Caco-2 (cell line): ENCODE measurements at regions not wholly inside any gene's neighbourhood (a gene's known extent, or its start where the extent isn't known, plus 50 kb on each side); places are given as distances from the start of the nearest gene placed in this dataset.

ENCODE experiments used
- BruUV-seq: library from RNA; stranded (reverse); fragments of 400-500 nt; replicated peaks from 2 replicates; lab custom pipeline; 2021; lab: Mats Ljungman, UMichigan
- CTCF ChIA-PET: fragments of 300-600 bp; sonication (Branson Sonifier 250); formaldehyde crosslinking; loops from one replicate; lab custom pipeline; 2022; ENCODE audit warnings: antibody characterized with exemption; lab: Charles Lee
- POLR2A ChIA-PET: fragments of 300-600 bp; sonication (Branson Sonifier 250); formaldehyde crosslinking; loops from one replicate; lab custom pipeline; 2022; ENCODE audit warnings: antibody characterized with exemption; lab: Charles Lee
- DNase-seq, 2 experiments: peaks; one replicate each; pipeline versions ENCODE4 v3.0.0 to v3.0.0-alpha.2; 2020 to 2022
- H3K27me3 ChIP-seq: replicated peaks from 2 replicates; pipeline ENCODE4 v1.6.0; 2011; ENCODE audit warnings: low read length; ENCODE audit not compliant: control insufficient read depth, insufficient read depth
- H3K36me3 ChIP-seq: 2 replicates; pipeline ENCODE4 v1.5.1; 2011; ENCODE audit warnings: low read length; ENCODE audit not compliant: control insufficient read depth, insufficient read depth
- H3K4me1 ChIP-seq: fragments of 250-450 bp; sonication (Bioruptor Pico); 2 replicates; pipeline ENCODE4 v1.5.1; 2020; ENCODE audit warnings: mild to moderate bottlenecking
- H3K4me3 ChIP-seq: 2 replicates; pipeline ENCODE4 v1.5.1; 2011; ENCODE audit warnings: low read depth, mild to moderate bottlenecking, control low read depth, low read length
- H3K9me3 ChIP-seq: fragments of 250-450 bp; sonication (Bioruptor Pico); 2 replicates; pipeline ENCODE4 v1.5.1; 2020; ENCODE audit warnings: mild to moderate bottlenecking, moderate library complexity
- H3K27ac Mint-ChIP-seq: one replicate; pipeline ENCODE4 v1.8.0; 2022; ENCODE audit warnings: mixed read lengths; ENCODE audit not compliant: unreplicated experiment
- H3K27me3 Mint-ChIP-seq: one replicate; pipeline ENCODE4 v1.8.0; 2022; ENCODE audit warnings: mixed read lengths; ENCODE audit not compliant: insufficient read depth, unreplicated experiment
- H3K36me3 Mint-ChIP-seq: one replicate; pipeline ENCODE4 v1.8.0; 2022; ENCODE audit warnings: mild to moderate bottlenecking, mixed read lengths; ENCODE audit not compliant: insufficient read depth, unreplicated experiment
- H3K4me1 Mint-ChIP-seq: one replicate; pipeline ENCODE4 v1.8.0; 2022; ENCODE audit warnings: low read depth, mixed read lengths; ENCODE audit not compliant: unreplicated experiment
- H3K4me3 Mint-ChIP-seq: one replicate; pipeline ENCODE4 v1.8.0; 2022; ENCODE audit warnings: mild to moderate bottlenecking, moderate library complexity, mixed read lengths; ENCODE audit not compliant: unreplicated experiment
- H3K9me3 Mint-ChIP-seq: one replicate; pipeline ENCODE4 v1.8.0; 2022; ENCODE audit warnings: mixed read lengths; ENCODE audit not compliant: unreplicated experiment
- intact Hi-C: fragments of 100-400 bp; cut with micrococcal nuclease; formaldehyde crosslinking; loops from one replicate; pipeline ENCODE4 v1.10.0; 2022; ENCODE audit not compliant: unreplicated experiment
- TF ChIP-seq, protein P1 (sequence below), 2 experiments: fragments of 200-600 bp in 1 of 2; IDR thresholded peaks; 1 replicate in 1 of 2; 2 replicates in 1 of 2; pipeline versions ENCODE4 v1.5.1 to v1.8.0; 2011 to 2022; ENCODE audit warnings: antibody characterized with exemption in 1 of 2, control low read depth in 1 of 2, inconsistent platforms in 1 of 2, low read depth in 1 of 2, low read length in 1 of 2, mild to moderate bottlenecking in 1 of 2, moderate library complexity in 1 of 2; ENCODE audit not compliant: insufficient read depth in 1 of 2, severe bottlenecking in 1 of 2, unreplicated experiment in 1 of 2

DNA sequence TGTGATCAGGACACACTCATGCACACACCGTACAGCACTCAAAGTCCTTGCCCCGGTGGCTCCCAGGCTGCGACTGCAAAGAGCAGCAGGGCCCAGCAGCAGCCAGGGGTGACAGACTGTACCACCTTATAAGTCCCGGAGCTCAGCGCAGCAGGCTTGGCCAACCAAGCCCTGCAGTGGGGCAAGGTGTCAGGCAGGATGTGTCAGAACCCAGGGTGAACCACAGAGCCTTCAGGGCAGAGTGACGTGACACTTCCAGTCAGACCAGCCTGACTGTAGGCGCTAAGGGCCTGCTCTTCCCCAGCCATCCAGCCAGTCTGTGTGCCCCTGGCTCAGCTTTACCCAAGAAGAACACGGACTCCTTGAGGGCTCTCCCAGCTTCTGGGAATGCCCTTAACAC lies 204.1 kb downstream of the COPRS start:
- intact Hi-C loops, result no loop called here
- TF ChIP-seq, protein P1, sequence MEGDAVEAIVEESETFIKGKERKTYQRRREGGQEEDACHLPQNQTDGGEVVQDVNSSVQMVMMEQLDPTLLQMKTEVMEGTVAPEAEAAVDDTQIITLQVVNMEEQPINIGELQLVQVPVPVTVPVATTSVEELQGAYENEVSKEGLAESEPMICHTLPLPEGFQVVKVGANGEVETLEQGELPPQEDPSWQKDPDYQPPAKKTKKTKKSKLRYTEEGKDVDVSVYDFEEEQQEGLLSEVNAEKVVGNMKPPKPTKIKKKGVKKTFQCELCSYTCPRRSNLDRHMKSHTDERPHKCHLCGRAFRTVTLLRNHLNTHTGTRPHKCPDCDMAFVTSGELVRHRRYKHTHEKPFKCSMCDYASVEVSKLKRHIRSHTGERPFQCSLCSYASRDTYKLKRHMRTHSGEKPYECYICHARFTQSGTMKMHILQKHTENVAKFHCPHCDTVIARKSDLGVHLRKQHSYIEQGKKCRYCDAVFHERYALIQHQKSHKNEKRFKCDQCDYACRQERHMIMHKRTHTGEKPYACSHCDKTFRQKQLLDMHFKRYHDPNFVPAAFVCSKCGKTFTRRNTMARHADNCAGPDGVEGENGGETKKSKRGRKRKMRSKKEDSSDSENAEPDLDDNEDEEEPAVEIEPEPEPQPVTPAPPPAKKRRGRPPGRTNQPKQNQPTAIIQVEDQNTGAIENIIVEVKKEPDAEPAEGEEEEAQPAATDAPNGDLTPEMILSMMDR (IDR thresholded peaks at IDR 0.05; ENCODE audit: insufficient read depth in 1 of 2, low read depth in 1 of 2, low read length in 1 of 2, severe bottlenecking in 1 of 2, unreplicated experiment in 1 of 2), result no peak
- POLR2A ChIA-PET, result no interaction called here
- Histone ChIP-seq H3K4me1 (no peaks in the 10 kb centered on the region), H3K9me3 (no peaks in the 10 kb centered on the region), H3K36me3 (no peaks in the 10 kb centered on the region), H3K27me3 (no peaks in the 10 kb centered on the region), H3K4me3 (no peak overlapping the region)
- Mint-ChIP-seq H3K36me3 (no peaks in the 10 kb centered on the region), H3K27me3 (peaks cover 10% of the 10 kb centered on the region), H3K27ac (no peak overlapping the region), H3K4me1 (no peaks in the 10 kb centered on the region), H3K9me3 (peaks cover 9% of the 10 kb centered on the region), H3K4me3 (no peak overlapping the region)
- CTCF ChIA-PET, result no interaction called here
- DNase-seq, result no peak
- no TSS peak for BruUV-seq

DNA sequence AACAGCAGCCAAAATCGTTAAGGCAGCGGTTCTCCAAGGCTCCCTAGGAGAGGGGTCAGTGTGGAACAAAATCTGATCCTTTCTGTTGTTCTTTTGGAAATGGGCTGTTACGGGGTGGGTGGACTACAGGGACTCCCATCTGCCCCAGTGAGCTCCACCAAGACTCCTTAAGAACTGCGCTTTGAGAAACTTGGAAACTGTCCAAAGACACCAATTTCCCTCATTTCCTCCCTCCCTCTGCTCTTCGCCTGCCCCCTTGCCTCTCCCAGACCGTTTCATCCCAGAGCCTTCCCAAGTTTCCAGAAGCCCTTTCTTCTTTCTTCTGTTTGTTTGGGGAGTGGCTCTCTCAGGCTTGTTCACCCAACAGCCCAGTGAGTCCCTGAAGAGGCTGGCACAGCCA lies 205.4 kb downstream of the COPRS start:
- H3K27ac Mint-ChIP-seq, result no peak overlapping the region
- H3K4me1 Mint-ChIP-seq, result no peaks in the 10 kb centered on the region
- intact Hi-C loops, result no loop called here
- POLR2A ChIA-PET, result no interaction called here
- Histone ChIP-seq H3K4me1 (no peaks in the 10 kb centered on the region), H3K9me3 (no peaks in the 10 kb centered on the region), H3K4me3 (no peak overlapping the region), H3K36me3 (no peaks in the 10 kb centered on the region), H3K27me3 (no peaks in the 10 kb centered on the region)
- BruUV-seq, result no TSS peak
- peaks cover 9% of the 10 kb centered on the region for H3K9me3 Mint-ChIP-seq
- no peak for DNase-seq
- TF ChIP-seq, protein P1 (IDR thresholded peaks at IDR 0.05; ENCODE audit: insufficient read depth in 1 of 2, low read depth in 1 of 2, low read length in 1 of 2, severe bottlenecking in 1 of 2, unreplicated experiment in 1 of 2), result no peak
- H3K36me3 Mint-ChIP-seq, result no peaks in the 10 kb centered on the region
- peaks cover 7% of the 10 kb centered on the region for H3K27me3 Mint-ChIP-seq
- H3K4me3 Mint-ChIP-seq, result no peak overlapping the region
- CTCF ChIA-PET, result no interaction called here

DNA sequence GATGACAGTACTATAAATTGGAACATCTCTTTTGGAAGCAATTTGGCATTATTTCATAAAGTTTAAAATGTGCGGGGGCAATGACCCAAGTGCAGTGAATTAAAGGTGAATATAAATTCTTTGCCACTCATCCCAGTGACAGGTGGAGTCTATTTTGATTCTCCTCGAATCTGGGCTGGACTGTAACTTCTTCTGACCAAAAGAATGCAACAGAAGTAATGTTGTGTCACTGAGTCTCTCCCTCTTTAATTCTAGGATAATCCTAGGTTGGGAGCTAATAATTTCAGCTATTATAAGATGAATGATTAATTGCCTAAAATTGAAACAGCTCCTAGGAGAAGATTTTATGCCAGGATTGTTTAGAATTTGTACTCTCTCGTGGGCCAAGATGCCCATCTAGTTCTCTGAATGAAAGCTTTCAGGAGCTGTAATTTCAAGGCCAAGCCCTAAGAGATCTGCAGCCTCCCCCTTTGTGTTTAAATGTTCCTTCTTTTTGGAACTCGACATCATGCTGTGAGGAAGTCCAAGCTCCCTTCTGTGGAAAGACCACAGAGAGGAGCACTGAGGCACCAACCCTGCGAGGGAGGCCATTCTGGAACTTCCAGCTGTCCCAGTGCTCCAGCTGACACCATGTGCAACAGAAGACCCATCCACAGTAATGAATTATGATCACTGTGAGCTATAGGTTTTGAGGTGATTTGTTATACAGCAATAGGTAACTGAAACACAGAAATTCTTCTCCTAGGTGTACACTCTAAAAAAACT lies 208.1 kb downstream of the COPRS start:
- CTCF ChIA-PET, result no interaction called here
- peaks cover 4% of the 10 kb centered on the region for H3K27me3 Mint-ChIP-seq
- H3K36me3 ChIP-seq, result no peaks in the 10 kb centered on the region

More for the DNA sequence above, 208.1 kb downstream of the COPRS start:
- DNase-seq, result no peak
- Mint-ChIP-seq H3K4me3 (no peak overlapping the region), H3K36me3 (no peaks in the 10 kb centered on the region), H3K4me1 (no peaks in the 10 kb centered on the region), H3K27ac (no peak overlapping the region), H3K9me3 (peaks cover 27% of the 10 kb centered on the region)
- TF ChIP-seq, protein P1 (IDR thresholded peaks at IDR 0.05; ENCODE audit: insufficient read depth in 1 of 2, low read depth in 1 of 2, low read length in 1 of 2, severe bottlenecking in 1 of 2, unreplicated experiment in 1 of 2), result no peak
- BruUV-seq, result no TSS peak
- Histone ChIP-seq H3K9me3 (peaks cover 3% of the 10 kb centered on the region; the same call in 1 of the 2 replicates), H3K27me3 (no peaks in the 10 kb centered on the region), H3K4me3 (no peak overlapping the region), H3K4me1 (no peaks in the 10 kb centered on the region)
- POLR2A ChIA-PET, result no interaction called here
- intact Hi-C loops, result no loop called here
